Activated gamma-delta T cell treated with anti-CD3 and anti-CD28 coated beads, Interleukin-2, amount 50 U/mL, for 16 hours (primary cell): ENCODE measurements at regions not wholly inside any gene's neighbourhood (a gene's known extent, or its start where the extent isn't known, plus 50 kb on each side); places are given as distances from the start of the nearest gene placed in this dataset.

Source experiments
- DNase-seq: peaks from one replicate; pipeline ENCODE4 v3.0.0-alpha.2; 2020; ENCODE audit warnings: low read depth

DNA sequence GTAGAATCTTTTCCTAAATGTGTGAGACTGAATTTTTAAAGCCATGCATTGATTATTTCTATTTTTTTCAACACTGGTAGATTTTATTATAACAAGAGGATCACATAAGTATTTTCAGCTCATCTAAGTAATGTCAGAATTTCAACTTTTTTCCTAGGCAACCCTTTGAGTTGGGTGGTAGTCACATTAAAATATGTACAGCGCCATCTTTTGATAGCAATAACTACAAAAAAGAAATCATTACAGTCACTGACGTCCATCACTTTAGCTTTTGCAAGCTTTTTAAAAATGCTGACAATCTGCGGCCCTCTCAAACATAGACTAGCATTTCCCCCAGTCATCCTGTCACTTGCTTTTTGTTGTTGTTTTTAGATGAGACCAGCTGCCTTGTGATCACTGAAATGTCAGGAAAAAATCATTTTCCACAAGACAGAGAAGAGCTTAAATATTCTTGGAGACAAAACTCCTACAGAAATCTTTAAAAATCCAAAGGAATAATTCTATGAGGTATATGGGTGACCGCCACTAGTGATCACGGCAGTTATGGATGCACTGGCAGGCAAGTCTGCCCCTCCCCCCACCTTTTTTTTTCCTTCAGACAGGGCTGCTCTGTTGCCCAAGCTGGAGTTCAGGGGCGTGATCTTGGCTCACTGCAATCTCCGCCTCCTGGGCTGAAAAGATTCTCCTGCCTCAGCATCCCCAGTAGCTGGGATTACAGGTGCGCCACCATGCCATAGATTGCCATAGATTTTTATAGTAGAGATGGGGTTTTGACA lies 384.0 kb upstream of the KCNMB2 start:
- no peak for DNase-seq

- DNase-seq = no peak
Observed at GRCh38 chr3:178152988-178153387, 383.2 kb upstream of the KCNMB2 start.

DNA sequence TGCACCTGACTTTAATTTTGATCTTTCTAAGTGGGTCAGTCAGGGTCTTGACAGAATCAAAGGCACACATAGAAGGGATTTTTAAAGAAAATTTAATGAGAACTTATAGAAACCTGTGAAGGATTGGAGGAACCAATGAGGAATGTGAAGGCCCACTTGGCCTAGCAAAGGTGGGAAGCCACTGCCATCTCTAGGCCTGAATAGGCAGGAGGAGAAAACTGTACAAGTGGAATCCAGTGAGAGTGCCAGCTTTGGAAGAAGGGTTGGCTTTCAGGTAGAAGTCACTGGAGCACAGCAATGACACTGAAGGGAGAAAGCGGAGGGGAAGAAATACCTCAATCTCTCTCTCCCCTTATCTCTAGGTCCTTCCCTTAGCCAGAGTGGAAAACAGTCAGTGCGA lies 380.7 kb upstream of the KCNMB2 start:
- no peak for DNase-seq

- no peak for DNase-seq
Observed at GRCh38 chr3:178156301-178156700, 379.9 kb upstream of the KCNMB2 start.

- DNase-seq = no peak
Observed at GRCh38 chr3:178159691-178160220, 376.5 kb upstream of the KCNMB2 start.

DNA sequence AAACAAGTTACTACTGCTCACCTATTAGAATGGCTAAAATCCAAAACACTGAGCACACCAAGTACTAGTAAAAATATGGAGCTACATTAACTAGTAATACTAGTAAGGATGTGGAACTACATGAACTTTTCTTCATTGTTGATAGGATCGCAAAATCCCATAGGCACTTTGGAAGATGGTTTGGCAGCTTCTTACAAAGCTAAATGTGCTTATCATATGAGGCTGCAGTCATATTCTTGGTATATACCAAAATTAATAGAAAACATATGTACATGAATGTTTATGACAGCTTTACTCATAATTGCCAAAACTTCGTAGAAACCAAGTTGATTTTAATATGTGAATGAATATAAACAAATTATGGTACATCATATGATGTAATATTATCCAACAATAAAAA lies 366.8 kb upstream of the KCNMB2 start:
- DNase-seq = no peak

DNA sequence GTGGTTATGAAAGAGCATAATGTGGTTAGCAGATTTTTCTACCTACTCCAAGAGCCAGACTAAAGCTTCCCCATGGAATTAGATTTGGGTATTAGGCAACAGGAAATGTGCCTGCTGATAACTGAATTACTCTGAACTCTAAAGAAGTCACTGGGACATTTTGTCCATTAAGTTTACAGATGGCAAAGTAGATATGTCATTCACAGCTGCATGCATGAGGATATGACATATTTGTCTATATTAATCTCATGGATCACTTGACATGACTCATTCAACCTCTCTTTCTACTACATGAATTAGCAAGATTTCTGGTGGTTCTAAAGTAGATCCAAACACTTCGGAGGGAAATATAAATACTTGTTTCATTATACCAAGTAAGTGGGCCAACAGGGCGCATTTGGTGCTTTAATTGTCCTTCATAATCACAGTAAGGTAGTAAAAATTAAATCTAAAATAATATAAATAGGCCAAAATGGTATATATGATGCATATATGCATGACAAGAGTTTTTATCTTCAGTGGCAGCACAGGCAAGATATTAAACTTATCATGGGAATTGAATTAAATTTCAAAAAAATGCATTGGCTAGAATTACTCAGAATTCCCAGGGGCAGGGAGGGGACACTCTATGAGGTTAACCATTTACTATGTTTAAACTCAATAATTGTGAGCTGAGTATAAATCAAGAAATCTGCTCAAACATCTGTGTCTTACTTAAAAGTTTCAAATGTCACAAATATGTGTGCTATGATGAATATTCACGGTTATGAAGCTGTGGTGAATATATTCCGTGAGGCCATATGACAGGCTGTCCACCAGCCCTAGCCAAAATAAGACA lies 365.3 kb upstream of the KCNMB2 start:
- no peak for DNase-seq

DNA sequence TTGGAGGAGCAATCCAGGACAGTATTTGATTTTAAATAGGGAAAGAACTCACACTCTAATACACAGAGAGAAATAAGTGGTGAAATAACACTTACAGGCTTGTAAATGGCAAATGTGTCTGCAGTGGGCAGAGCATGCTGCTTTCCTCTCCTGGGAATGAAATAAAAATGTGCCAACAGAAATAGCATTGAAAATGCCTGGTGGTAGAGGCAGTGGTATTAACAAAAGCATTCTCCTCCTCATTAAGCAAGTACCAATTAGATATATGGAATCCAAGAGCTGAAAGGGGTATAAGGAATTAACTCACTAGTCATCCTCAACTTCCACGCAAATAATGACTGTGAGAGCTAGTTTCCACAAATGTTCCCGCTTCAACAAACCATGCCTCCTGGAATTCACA lies 364.1 kb upstream of the KCNMB2 start:
- no peak for DNase-seq

GRCh38 chr3:178174201-178174915 lies 361.9 kb upstream of the KCNMB2 start:
- no peak for DNase-seq

GRCh38 chr3:178181088-178181487 lies 355.1 kb upstream of the KCNMB2 start:
- no peak for DNase-seq

DNA sequence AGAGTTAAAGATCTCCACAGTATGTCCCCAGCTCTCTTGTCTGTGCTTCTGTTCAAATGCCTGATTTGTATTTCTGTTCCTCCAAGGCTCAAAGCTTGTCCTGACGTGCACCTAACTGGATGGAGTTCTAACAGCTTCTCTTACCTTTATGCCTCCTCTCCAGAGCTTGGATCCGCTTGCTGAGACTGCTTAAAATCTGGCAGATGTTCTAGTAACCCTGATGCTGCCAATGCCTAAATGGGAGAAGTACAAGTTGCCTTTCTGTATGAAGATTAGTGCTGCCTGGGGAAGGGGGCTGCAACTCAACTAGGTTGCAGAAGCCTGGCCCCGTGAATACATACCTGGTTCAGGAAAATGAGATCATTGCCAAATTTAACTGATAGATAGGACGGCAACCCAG lies 354.5 kb upstream of the KCNMB2 start:
- no peak for DNase-seq

DNA sequence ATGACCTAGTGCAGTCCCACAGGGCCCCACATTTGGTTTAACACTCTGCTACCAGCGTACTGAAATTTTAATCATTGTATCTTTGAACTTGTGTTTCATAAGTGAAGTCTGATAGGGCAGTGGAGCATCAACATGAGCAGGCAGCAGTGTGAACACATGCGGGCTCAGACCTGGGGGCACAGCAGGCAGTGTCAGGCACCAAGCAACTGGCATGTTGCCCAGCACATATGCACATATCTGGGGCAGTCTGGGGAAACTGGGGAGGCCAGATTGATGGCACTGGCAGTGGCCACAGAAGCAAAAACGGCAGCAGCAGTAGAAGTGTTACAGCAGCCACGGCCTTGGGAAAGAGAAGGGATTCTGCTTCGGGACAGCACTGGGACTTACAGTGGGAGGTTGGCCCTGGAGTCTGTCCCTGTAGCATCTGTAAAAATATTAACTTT lies 353.9 kb upstream of the KCNMB2 start:
- DNase-seq = no peak

DNA sequence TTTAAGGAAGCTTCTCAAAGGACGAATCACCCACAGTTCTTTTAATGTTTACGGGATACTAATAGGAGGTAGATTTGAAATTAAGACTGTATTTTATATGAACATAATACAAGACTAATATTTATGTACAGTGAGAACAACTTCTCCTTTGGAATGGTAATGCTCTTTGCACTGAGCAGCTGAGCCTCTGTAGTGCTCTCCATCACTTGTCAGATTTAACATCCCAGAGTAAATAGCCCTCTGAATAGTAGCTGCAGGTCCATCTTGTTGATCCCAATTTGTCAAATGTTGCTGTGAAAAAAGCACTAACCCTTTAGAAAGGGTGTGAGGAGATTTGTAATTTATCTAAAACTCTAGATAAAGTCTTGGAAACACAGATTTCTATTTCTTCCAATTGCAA lies 351.4 kb upstream of the KCNMB2 start:
- DNase-seq = no peak

GRCh38 chr3:178186666-178187065 lies 349.6 kb upstream of the KCNMB2 start:
- no peak for DNase-seq

GRCh38 chr3:178189854-178190253 lies 346.4 kb upstream of the KCNMB2 start:
- DNase-seq = no peak

- no peak for DNase-seq
Observed at GRCh38 chr3:178193846-178194245, 342.4 kb upstream of the KCNMB2 start.

GRCh38 chr3:178194539-178194938 lies 341.7 kb upstream of the KCNMB2 start:
- no peak for DNase-seq

DNA sequence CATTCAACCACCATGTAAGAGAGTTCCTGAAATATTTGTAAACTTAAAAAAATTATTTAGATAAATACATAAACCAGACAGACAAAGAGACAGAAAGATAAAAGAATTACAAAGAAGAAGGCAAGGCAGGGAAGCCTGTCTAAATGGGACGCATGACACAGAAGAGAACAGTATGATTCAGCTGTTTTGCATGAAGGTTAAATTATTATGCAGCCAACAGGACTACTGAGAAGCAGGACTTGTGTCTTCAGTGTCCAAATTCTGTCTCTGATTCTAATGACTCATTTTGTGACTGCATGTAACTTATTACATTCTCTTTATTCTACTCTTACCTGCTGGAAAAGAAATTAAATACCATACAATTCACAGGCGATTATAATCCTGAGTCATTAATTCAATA lies 340.4 kb upstream of the KCNMB2 start:
- no peak for DNase-seq

- DNase-seq = no peak
Observed at GRCh38 chr3:178198329-178198728, 337.9 kb upstream of the KCNMB2 start.

DNA sequence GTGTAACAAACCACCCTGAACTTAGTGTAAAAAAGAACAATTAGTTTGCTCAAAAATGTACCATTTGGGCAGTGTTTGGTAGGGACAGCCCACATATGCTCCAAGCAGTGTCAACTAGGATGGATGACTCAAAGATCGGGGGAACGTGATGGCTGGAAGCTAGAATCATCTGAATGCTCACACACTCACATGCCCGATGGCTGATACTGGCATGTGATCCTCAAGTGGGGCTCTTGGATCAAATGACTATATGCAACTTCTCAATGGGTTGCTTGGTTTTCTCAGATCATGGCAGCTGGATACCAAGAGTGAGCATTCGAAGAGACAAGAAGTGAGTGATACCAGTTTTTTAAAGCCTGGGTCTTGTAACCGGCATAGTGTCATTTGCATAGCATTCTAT lies 335.9 kb upstream of the KCNMB2 start:
- DNase-seq = no peak

DNA sequence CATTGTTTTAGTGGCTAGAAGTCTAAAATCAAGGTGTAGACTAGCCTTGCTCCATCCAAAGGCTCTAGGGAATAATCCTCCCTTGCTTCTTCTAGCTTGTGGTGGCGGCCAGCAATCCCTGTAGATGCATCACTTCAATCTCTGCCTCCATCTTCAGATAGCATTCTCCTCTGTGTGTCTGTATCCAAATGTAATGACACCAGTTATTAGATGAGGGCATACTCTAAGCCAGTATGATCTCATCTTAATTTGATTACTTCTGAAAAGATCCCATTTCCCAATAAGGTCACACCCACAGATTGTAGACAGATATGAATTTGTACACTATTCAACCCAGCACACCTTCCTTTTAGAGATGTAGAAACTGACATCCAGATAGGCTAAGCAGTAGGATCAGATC lies 334.5 kb upstream of the KCNMB2 start:
- no peak for DNase-seq

DNA sequence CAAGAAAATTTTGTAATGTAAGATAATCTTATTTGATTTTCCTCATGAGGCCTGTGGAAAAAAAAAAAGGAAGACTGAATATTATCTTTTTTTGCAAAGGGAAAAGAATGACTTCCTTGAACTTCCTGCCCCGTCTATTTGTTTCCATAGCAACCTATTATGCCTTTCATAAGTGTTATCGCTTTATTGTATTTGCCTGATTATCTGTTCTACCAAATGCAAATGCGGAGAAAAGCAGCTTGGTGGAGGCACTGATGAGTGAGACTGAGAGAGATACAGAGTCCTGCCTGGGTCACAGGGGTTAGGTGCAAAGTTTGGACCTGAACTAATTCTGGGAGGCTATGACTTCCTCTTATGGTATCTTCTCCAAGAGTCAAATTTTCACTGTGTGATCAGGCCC lies 334.0 kb upstream of the KCNMB2 start:
- DNase-seq = no peak

DNA sequence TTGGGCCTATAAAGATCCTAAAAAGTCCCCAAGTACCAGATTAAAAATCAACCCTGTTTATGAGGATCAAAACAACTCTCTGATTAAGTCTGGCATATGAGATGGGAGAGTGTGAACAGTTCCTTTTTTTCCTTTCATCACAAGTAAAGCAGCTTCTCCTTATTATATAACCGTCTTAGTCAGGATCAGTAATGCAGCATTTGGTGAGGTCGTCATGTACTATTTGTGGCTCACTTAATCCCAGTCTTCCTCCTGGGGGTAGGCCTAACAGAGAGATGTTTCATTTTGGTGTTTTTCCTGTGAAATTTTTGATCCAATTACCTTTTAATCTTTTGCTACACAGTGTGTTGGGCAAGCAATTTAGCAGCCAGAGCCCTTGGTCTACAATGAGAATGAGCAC lies 333.1 kb upstream of the KCNMB2 start:
- no peak for DNase-seq
